PFSK-1 (cell line): ENCODE measurements at regions not wholly inside any gene's neighbourhood (a gene's known extent, or its start where the extent isn't known, plus 50 kb on each side); places are given as distances from the start of the nearest gene placed in this dataset.

ENCODE experiments used
- REST ChIP-seq, 2 experiments: IDR thresholded peaks; 2 replicates each; pipeline versions ENCODE4 v1.6.1 to v1.8.0; 2011 to 2012; ENCODE audit warnings: low read depth in 2 of 2, low read length in 2 of 2, control low read depth in 1 of 2, inconsistent platforms in 1 of 2, mild to moderate bottlenecking in 1 of 2, moderate library complexity in 1 of 2; ENCODE audit not compliant: insufficient read depth in 1 of 2
- TAF1 ChIP-seq: IDR thresholded peaks from 2 replicates; pipeline ENCODE4 v1.6.1; 2012; ENCODE audit warnings: low read length, control low read depth, borderline replicate concordance; ENCODE audit not compliant: insufficient read depth

GRCh38 chr3:104549099-104549714 lies 817.5 kb upstream of the ALCAM start:
- no peak for TF ChIP-seq TAF1
- TF ChIP-seq REST (IDR thresholded peaks at IDR 0.05; ENCODE audit: insufficient read depth in 1 of 2, low read depth in 2 of 2, low read length in 2 of 2), result no peak
